MCF 10A (cell line): ENCODE measurements at regions not wholly inside any gene's neighbourhood (a gene's known extent, or its start where the extent isn't known, plus 50 kb on each side); places are given as distances from the start of the nearest gene placed in this dataset.
"Not testable (repeated sequence)": the region's sequence is repeated elsewhere in the genome, so short reads cannot be mapped to it uniquely, and the experiment has no call there.

Experiments
- BruUV-seq: library from RNA; stranded (reverse); fragments of 400-500 nt; replicated peaks from 2 replicates; lab custom pipeline; 2021; lab: Mats Ljungman, UMichigan
- CTCF ChIA-PET: fragments of 300-600 bp; sonication (Branson Sonifier 250); formaldehyde crosslinking; extraction: SDS; loops from one replicate; lab custom pipeline; 2021; ENCODE audit warnings: antibody characterized with exemption, inconsistent platforms; lab: Yijun Ruan, JAX
- POLR2A ChIA-PET: fragments of 300-600, 350-650 bp; sonication (Branson Sonifier 250); formaldehyde crosslinking; extraction: SDS; loops from one replicate; lab custom pipeline; 2020; ENCODE audit warnings: antibody characterized with exemption, inconsistent platforms; lab: Yijun Ruan, JAX
- DNase-seq: peaks from one replicate; pipeline ENCODE4 v3.0.0-alpha.2; 2018; ENCODE audit not compliant: unreplicated experiment
- H3K27ac Mint-ChIP-seq: one replicate; pipeline ENCODE4 v1.8.0; 2022; ENCODE audit warnings: mild to moderate bottlenecking, low read depth, mixed read lengths; ENCODE audit not compliant: unreplicated experiment
- H3K27me3 Mint-ChIP-seq: one replicate; pipeline ENCODE4 v1.8.0; 2022; ENCODE audit warnings: mixed read lengths; ENCODE audit not compliant: insufficient read depth, unreplicated experiment
- H3K36me3 Mint-ChIP-seq: one replicate; pipeline ENCODE4 v1.8.0; 2022; ENCODE audit warnings: mild to moderate bottlenecking, moderate library complexity, mixed read lengths; ENCODE audit not compliant: insufficient read depth, unreplicated experiment
- H3K4me1 Mint-ChIP-seq: one replicate; pipeline ENCODE4 v1.8.0; 2022; ENCODE audit warnings: mixed read lengths; ENCODE audit not compliant: insufficient read depth, unreplicated experiment
- H3K4me3 Mint-ChIP-seq: one replicate; pipeline ENCODE4 v1.8.0; 2022; ENCODE audit warnings: mild to moderate bottlenecking, moderate library complexity, mixed read lengths; ENCODE audit not compliant: unreplicated experiment
- H3K9me3 Mint-ChIP-seq: one replicate; pipeline ENCODE4 v1.8.0; 2022; ENCODE audit warnings: mixed read lengths; ENCODE audit not compliant: unreplicated experiment
- CTCF ChIP-seq: fragments of 200-600 bp; IDR thresholded peaks from one replicate; pipeline ENCODE4 v1.8.0; 2022; ENCODE audit warnings: antibody characterized with exemption, mild to moderate bottlenecking; ENCODE audit not compliant: unreplicated experiment
- intact Hi-C: fragments of 100-400 bp; cut with micrococcal nuclease; formaldehyde crosslinking; loops from 2 replicates; pipeline ENCODE4 v1.14.1; 2022

DNA sequence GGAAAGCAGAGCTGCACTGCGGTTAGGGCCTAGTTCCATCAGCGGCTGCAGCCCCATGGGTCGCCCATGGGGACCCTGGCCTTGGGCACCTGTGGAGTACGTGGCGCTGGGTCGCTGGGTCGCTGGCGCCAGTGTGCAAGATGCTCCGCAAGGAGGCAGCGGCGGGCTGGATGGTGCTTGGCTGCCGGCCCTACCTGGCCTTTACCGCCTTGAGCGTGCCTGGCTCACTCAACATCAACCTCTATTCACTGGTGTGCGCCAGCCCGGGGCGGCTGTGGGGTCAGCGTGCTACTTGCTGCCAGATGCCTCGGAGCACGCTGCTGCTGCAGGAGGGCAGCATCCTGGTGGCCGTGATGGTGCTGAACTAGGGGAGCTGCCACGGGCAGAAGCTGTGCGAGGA, 85.1 kb upstream of the RHOU start:
- peaks cover 20% of the 10 kb centered on the region for H3K36me3 Mint-ChIP-seq
- TF ChIP-seq CTCF = no peak
- no peak for DNase-seq
- H3K27me3 Mint-ChIP-seq = no peaks in the 10 kb centered on the region
- H3K9me3 Mint-ChIP-seq = no peaks in the 10 kb centered on the region
- intact Hi-C loops = no loop called here
- H3K4me3 Mint-ChIP-seq = no peak overlapping the region
- no TSS peak for BruUV-seq
- ChIA-PET CTCF (interaction anchor here (1.3 to 3.6 kb wide), 5 partner anchors 11 to 609 kb away, joined by 3 to 40 read pairs (median 5); no protein-coding TSS in a partner anchor), POLR2A (interaction anchor here (0.8 to 1.9 kb wide), 3 partner anchors 11 to 619 kb away, joined by 4 to 7 read pairs (median 4); no protein-coding TSS in a partner anchor)
- peaks cover 26% of the 10 kb centered on the region for H3K4me1 Mint-ChIP-seq
- no peak overlapping the region for H3K27ac Mint-ChIP-seq

DNA sequence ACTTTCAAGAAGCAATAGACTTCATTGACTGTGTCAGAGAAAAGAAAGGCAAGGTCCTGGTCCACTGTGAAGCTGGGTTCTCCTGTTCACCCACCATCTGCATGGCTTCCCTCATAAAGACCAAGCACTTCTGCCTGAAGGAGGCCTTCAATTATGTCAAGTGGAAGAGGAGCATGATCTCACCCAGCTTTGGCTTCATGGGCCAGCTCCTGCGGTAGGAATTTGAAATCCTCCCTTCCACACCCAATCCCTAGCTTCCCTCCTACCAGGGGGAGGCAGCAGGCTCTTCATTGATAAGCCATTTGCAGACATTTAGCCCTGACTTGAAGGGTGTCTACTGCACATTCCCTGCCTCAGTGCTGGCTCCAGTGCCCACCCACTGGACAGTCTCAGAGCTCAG, 84.3 kb upstream of the RHOU start:
- intact Hi-C loops = no loop called here
- CTCF ChIA-PET = interaction anchor here (0.7 to 3.6 kb wide), 8 partner anchors 10 to 830 kb away, joined by 3 to 40 read pairs (median 4); no protein-coding TSS in a partner anchor
- POLR2A ChIA-PET = interaction anchor here (0.7 to 1.9 kb wide), 6 partner anchors 10 to 907 kb away, joined by 3 to 7 read pairs (median 4); no protein-coding TSS in a partner anchor
- no peaks in the 10 kb centered on the region for H3K9me3 Mint-ChIP-seq
- TF ChIP-seq CTCF = no peak
- H3K4me3 Mint-ChIP-seq = no peak overlapping the region
- H3K27ac Mint-ChIP-seq = no peak overlapping the region
- no TSS peak for BruUV-seq
- DNase-seq = no peak
- H3K27me3 Mint-ChIP-seq = no peaks in the 10 kb centered on the region
- H3K4me1 Mint-ChIP-seq = peaks cover 26% of the 10 kb centered on the region
- H3K36me3 Mint-ChIP-seq = peaks cover 20% of the 10 kb centered on the region

GRCh38 chr1:228652116-228652515, 83.2 kb upstream of the RHOU start:
- DNase-seq = no peak
- Mint-ChIP-seq H3K27ac (no peak overlapping the region), H3K4me3 (no peak overlapping the region), H3K9me3 (no peaks in the 10 kb centered on the region), H3K4me1 (peaks cover 27% of the 10 kb centered on the region), H3K27me3 (no peaks in the 10 kb centered on the region), H3K36me3 (peaks cover 20% of the 10 kb centered on the region)
- intact Hi-C loops = no loop called here
- CTCF ChIA-PET = interaction anchor here (1.2 to 3.6 kb wide), 3 partner anchors 12 to 603 kb away, joined by 4 to 40 read pairs (median 17); no protein-coding TSS in a partner anchor
- POLR2A ChIA-PET = interaction anchor here (0.9 to 1.9 kb wide), 2 partner anchors 578 to 905 kb away, joined by 3 to 7 read pairs; no protein-coding TSS in a partner anchor
- TF ChIP-seq CTCF = no peak
- no TSS peak for BruUV-seq

DNA sequence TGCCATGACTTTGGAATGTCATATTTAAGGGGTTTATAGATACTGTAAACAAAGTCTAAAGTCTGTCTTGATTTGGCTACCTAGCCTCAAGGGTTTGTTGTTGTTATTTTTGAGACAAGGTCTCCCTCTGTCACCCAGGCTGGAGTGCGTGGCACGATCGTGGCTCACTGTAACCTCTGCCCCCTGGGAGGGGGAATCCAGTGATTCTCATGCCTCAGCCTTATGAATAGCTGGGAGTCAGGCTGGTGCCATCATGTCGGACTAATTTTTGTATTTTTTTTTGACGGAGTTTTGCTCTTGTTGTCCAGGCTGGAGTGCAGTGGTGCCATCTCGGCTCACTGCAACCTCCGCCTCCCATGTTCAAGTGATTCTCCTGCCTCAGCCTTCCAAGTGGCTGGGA, 82.2 kb upstream of the RHOU start:
- Mint-ChIP-seq H3K4me1 (peaks cover 21% of the 10 kb centered on the region), H3K36me3 (peaks cover 20% of the 10 kb centered on the region)
- BruUV-seq, H3K4me3 Mint-ChIP-seq, DNase-seq, H3K9me3 Mint-ChIP-seq, H3K27me3 Mint-ChIP-seq, intact Hi-C loops, POLR2A ChIA-PET, H3K27ac Mint-ChIP-seq: not testable (repeated sequence)
- CTCF ChIA-PET = interaction anchor here (0.6 to 2.8 kb wide), 3 partner anchors 11 to 830 kb away, joined by 3 to 19 read pairs (median 3); no protein-coding TSS in a partner anchor
